Brain microvascular endothelial cell (primary cell): ENCODE measurements at regions not wholly inside any gene's neighbourhood (a gene's known extent, or its start where the extent isn't known, plus 50 kb on each side); places are given as distances from the start of the nearest gene placed in this dataset.

Experiments
- DNase-seq: peaks from one replicate; pipeline ENCODE4 v3.0.0-alpha.2; 2020
- H3K27ac ChIP-seq: fragments of 250-450 bp; sonication (Bioruptor Pico); 2 replicates; pipeline ENCODE4 v1.5.1; 2020; ENCODE audit warnings: mild to moderate bottlenecking, moderate library complexity
- H3K27me3 ChIP-seq: fragments of 250-450 bp; sonication (Bioruptor Pico); replicated peaks from 2 replicates; pipeline ENCODE4 v1.5.1; 2020; ENCODE audit warnings: mild to moderate bottlenecking
- H3K36me3 ChIP-seq: fragments of 250-450 bp; sonication (Bioruptor Pico); replicated peaks from 2 replicates; pipeline ENCODE4 v1.5.1; 2020; ENCODE audit warnings: mild to moderate bottlenecking
- H3K4me3 ChIP-seq: 2 replicates; pipeline ENCODE4 v1.5.1; 2011; ENCODE audit warnings: low read depth, mild to moderate bottlenecking, control low read depth, low read length, moderate library complexity
- in situ Hi-C: cut with HindIII; loops from 2 replicates; pipeline ENCODE4 v1.10.0; 2017; ENCODE audit warnings: low sequenced_read_pairs, low pct_ligation_motif_present
- TF ChIP-seq, protein P1 (sequence below): IDR thresholded peaks from 2 replicates; pipeline ENCODE4 v1.5.1; 2011; ENCODE audit warnings: low read depth, mild to moderate bottlenecking, moderate library complexity, low read length, control low read depth, inconsistent platforms; ENCODE audit errors: missing control alignments

DNA sequence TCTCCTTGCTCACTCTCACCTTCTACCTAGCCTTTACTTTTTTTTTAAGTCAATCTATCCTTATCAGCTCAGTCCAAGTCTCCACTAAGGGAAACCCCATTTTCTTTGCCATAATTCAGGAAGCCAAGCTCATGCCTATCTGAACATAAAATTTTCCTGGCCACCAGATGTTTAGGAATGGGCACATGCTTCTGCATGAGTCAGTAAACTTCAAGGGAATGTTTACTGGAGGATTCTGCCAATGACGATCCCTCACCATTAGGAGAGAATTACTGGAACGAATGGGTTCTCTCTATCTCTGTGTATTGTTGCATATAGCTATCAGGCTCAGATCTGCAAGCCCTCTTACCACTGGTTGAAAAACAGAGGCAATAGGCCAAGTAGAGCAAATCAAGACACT, 731.7 kb upstream of the ZNF804A start:
- Histone ChIP-seq H3K4me3 (no peak overlapping the region), H3K36me3 (no peaks in the 10 kb centered on the region), H3K27ac (no peak overlapping the region), H3K27me3 (no peaks in the 10 kb centered on the region)
- in situ Hi-C loops: no loop called here
- no peak for DNase-seq
- TF ChIP-seq, protein P1, sequence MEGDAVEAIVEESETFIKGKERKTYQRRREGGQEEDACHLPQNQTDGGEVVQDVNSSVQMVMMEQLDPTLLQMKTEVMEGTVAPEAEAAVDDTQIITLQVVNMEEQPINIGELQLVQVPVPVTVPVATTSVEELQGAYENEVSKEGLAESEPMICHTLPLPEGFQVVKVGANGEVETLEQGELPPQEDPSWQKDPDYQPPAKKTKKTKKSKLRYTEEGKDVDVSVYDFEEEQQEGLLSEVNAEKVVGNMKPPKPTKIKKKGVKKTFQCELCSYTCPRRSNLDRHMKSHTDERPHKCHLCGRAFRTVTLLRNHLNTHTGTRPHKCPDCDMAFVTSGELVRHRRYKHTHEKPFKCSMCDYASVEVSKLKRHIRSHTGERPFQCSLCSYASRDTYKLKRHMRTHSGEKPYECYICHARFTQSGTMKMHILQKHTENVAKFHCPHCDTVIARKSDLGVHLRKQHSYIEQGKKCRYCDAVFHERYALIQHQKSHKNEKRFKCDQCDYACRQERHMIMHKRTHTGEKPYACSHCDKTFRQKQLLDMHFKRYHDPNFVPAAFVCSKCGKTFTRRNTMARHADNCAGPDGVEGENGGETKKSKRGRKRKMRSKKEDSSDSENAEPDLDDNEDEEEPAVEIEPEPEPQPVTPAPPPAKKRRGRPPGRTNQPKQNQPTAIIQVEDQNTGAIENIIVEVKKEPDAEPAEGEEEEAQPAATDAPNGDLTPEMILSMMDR: no peak

DNA sequence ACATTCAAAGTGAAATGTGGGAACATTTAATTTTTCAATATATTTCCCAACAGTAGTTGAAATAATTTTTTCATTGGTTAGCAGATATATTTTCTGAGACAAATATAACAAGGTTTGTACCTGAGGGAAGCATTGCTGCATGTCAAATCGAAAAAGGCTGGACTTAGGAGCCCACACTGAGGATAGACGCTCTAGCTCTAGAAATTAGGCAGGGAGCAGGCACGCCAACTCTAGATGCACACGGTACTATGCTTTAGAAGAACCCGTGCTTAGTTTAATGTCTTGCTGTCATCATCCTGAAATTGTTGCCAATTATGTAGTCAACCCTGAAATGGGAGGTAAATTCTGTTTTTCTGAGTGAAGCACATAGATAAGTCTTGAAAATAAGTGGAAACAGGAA, 731.1 kb upstream of the ZNF804A start:
- DNase-seq: no peak
- Histone ChIP-seq H3K27ac (no peak overlapping the region), H3K4me3 (no peak overlapping the region), H3K27me3 (no peaks in the 10 kb centered on the region), H3K36me3 (no peaks in the 10 kb centered on the region)
- in situ Hi-C loops: no loop called here
- TF ChIP-seq, protein P1: no peak

DNA sequence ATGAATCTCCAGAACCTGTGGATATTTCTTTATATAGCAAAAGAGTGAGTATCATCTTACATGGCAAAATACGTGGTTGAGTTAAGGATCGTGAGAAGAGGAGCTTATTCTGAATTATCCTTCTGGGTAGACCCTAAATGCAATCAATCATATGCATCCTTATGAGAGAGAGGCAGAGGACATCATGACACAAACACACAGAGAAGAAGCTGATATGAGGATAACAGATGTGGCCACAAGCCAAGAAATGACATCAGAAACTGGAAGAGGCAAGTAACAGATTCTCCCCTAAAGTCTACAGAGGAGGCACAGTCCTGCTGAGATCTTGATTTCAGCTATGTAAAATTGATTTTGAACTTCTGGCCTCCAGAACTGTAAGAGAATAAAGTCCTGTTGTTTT, 730.2 kb upstream of the ZNF804A start:
- in situ Hi-C loops: no loop called here
- H3K4me3 ChIP-seq: no peak overlapping the region
- no peak overlapping the region for H3K27ac ChIP-seq
- TF ChIP-seq, protein P1: no peak
- no peaks in the 10 kb centered on the region for H3K27me3 ChIP-seq
- no peaks in the 10 kb centered on the region for H3K36me3 ChIP-seq
- peak; percentile 68 for DNase-seq

DNA sequence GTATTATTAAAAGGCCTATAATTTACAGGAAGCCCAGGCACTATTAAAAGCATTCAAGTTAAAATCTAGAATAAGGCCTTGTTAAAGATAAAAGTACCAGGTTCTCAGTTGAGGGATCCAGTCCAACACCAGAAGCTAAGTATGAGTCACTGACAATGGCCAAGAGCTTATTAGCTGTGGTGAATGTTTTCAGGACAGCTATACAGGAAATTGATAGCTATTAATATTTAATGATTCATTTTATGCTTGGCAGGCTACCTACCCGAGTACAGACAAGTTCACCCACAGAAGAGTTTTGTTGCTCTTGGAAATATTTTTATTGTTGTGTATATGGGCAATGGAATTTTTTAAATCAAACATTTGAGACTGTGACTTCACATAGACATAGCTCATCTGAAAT, 729.6 kb upstream of the ZNF804A start:
- in situ Hi-C loops: no loop called here
- Histone ChIP-seq H3K4me3 (no peak overlapping the region), H3K27me3 (no peaks in the 10 kb centered on the region), H3K36me3 (no peaks in the 10 kb centered on the region), H3K27ac (no peak overlapping the region)
- DNase-seq: peak; percentile 56
- TF ChIP-seq, protein P1: no peak

DNA sequence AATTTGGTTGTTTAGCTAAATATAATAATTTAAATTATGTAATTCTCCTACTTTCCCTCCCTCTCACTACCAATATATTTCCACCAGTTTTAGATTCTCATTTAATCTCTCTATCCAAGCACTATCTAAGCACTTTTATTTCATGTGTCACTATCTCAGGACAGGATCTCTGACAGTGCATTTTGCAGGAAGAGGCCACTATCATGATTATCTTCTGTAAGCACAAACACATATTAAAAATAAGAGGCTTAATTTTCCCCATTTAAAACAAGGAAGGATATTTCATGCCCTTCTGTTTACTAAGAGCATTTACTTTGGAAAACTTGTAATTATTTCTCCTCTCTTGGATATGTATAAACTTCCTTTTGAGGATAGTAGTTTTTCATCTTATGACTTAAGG, 726.2 kb upstream of the ZNF804A start:
- TF ChIP-seq, protein P1: no peak
- H3K4me3 ChIP-seq: no peak overlapping the region
- H3K27ac ChIP-seq: no peak overlapping the region
- in situ Hi-C loops: no loop called here
- DNase-seq: no peak
- no peaks in the 10 kb centered on the region for H3K27me3 ChIP-seq
- no peaks in the 10 kb centered on the region for H3K36me3 ChIP-seq

DNA sequence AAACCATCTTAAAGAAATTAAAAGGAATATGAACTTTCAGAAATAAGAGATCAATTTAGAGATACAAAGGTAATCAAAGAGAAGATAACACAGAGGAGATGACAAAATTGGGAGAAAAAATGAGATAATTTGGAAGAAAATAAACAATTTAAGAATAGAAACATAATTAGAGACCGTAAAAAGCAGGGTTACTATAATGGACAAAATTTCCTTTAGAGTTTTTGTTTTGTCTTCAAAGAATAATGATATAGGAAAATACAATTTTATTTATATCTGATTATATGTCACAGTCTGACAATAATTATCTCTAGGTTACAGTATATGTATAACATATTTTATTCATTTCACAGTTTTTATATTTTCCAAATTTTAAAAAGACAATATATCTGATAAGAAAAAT, 716.4 kb upstream of the ZNF804A start:
- Histone ChIP-seq H3K4me3 (no peak overlapping the region), H3K27me3 (no peaks in the 10 kb centered on the region), H3K27ac (no peak overlapping the region), H3K36me3 (no peaks in the 10 kb centered on the region)
- in situ Hi-C loops: no loop called here
- no peak for DNase-seq
- TF ChIP-seq, protein P1: no peak
